ENCODE measurements at regions not wholly inside any gene's neighbourhood (a gene's known extent, or its start where the extent isn't known, plus 50 kb on each side); places are given as distances from the start of the nearest gene placed in this dataset.

DNA sequence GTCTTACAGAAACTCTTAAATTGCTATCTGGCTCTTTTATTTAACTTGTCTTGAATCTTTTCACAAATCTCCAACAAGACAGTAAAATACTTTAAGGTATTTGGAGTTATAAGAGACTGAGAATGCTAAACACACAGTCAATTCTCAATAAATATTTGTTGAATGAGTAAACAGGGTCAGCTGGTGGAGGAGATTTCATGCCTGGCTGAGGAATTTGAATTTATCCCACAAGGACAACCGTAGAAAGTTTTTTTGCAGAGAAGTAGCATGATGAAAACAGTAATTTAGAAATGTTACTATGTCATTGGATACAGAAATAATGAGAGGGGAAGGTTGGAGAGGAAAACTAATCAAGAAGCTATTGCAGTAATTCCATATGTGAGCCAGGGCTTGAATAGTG, 1223.7 kb downstream of the PCDH17 start:
- H3K4me3 ChIP-seq: no peak overlapping the region
- H3K36me3 ChIP-seq: no peaks in the 10 kb centered on the region
- no peak for ATAC-seq (ENCODE audit: low FRiP score in 2 of 2)
- no peaks in the 10 kb centered on the region for H3K4me1 ChIP-seq
- H3K27ac ChIP-seq: no peak overlapping the region
- TF ChIP-seq, protein P1, sequence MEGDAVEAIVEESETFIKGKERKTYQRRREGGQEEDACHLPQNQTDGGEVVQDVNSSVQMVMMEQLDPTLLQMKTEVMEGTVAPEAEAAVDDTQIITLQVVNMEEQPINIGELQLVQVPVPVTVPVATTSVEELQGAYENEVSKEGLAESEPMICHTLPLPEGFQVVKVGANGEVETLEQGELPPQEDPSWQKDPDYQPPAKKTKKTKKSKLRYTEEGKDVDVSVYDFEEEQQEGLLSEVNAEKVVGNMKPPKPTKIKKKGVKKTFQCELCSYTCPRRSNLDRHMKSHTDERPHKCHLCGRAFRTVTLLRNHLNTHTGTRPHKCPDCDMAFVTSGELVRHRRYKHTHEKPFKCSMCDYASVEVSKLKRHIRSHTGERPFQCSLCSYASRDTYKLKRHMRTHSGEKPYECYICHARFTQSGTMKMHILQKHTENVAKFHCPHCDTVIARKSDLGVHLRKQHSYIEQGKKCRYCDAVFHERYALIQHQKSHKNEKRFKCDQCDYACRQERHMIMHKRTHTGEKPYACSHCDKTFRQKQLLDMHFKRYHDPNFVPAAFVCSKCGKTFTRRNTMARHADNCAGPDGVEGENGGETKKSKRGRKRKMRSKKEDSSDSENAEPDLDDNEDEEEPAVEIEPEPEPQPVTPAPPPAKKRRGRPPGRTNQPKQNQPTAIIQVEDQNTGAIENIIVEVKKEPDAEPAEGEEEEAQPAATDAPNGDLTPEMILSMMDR (IDR thresholded peaks at IDR 0.05): no peak
- TF ChIP-seq POLR2A (IDR thresholded peaks at IDR 0.05) (no peak), EP300 (IDR thresholded peaks at IDR 0.05) (no peak), POLR2AphosphoS5 (IDR thresholded peaks at IDR 0.05) (no peak)
- no peak for DNase-seq
- H3K27me3 ChIP-seq: no peaks in the 10 kb centered on the region
- 37 to 51% methylated on average over 1 of the region's 1 CpG for WGBS, 2 donors
- peaks cover 0 to 8% (median 3%) of the 10 kb centered on the region in 4 donors for H3K9me3 ChIP-seq

DNA sequence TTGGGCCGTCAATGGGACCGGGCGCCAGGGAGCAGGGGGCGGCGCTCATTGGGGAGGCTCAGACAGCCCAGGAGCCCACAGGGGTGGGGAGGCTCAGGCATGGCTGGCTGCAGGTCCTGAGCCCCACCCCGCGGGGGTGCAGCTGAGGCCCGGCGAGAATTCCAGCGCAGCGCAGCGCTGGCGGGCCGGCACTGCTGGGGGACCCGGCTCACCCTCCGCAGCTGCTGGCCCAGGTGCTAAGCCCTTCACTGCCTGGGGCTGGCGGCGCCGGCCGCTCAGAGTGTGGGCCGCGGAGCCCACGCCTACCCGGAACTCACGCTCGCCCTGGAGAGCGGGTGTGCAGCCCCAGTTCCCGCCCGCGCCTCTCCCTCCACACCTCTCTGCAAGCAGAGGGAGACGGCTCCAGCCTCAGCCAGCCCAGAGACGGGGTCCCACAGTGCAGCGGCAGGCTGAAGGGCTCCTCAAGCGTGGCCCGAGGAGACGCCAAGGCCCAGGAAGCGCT, 1227.4 kb downstream of the PCDH17 start:
- Histone ChIP-seq H3K9me3 (peaks cover 0 to 8% (median 3%) of the 10 kb centered on the region in 4 donors), H3K36me3 (no peaks in the 10 kb centered on the region), H3K27me3 (no peaks in the 10 kb centered on the region), H3K4me1 (no peaks in the 10 kb centered on the region), H3K27ac (no peak overlapping the region), H3K4me3 (no peak overlapping the region)
- DNase-seq (peak in 1 of 2 donors; percentile 74), ATAC-seq (ENCODE audit: low FRiP score in 2 of 2) (no peak)
- no peak for TF ChIP-seq POLR2AphosphoS5 (IDR thresholded peaks at IDR 0.05)
- no peak for TF ChIP-seq POLR2A (IDR thresholded peaks at IDR 0.05)
- TF ChIP-seq, protein P1 (IDR thresholded peaks at IDR 0.05): no peak
- no peak for TF ChIP-seq EP300 (IDR thresholded peaks at IDR 0.05)
- WGBS, 2 donors: 97 to 100% methylated on average over 15 to 22 of the region's 37 CpGs

DNA sequence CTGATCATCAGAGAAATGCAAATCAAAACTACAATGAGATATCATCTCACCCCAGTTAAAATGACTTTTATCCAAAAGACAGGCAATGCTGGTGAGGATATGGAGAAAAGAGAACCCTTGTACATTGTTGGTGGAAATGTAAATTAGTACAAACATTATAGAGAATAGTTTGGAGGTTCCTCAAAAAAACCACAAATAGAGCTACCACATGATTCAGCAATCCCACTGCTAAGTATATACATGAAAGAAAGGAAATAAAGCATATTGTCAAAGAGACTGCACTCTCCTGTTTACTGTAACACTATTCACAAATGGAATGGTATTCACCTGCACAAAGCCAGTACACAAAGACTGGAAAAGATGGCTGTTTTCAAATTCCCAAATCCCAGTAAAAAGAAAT, 1233.7 kb downstream of the PCDH17 start:
- H3K4me1 ChIP-seq: no peaks in the 10 kb centered on the region
- DNase-seq (no peak), ATAC-seq (ENCODE audit: low FRiP score in 2 of 2) (no peak)
- H3K27ac ChIP-seq: no peak overlapping the region
- no peak for TF ChIP-seq POLR2AphosphoS5 (IDR thresholded peaks at IDR 0.05)
- no peak for TF ChIP-seq EP300 (IDR thresholded peaks at IDR 0.05)
- TF ChIP-seq POLR2A (IDR thresholded peaks at IDR 0.05): no peak
- TF ChIP-seq, protein P1 (IDR thresholded peaks at IDR 0.05): no peak
- no peaks in the 10 kb centered on the region for H3K27me3 ChIP-seq
- no peaks in the 10 kb centered on the region for H3K36me3 ChIP-seq
- no peak overlapping the region for H3K4me3 ChIP-seq
- no peaks in the 10 kb centered on the region for H3K9me3 ChIP-seq

DNA sequence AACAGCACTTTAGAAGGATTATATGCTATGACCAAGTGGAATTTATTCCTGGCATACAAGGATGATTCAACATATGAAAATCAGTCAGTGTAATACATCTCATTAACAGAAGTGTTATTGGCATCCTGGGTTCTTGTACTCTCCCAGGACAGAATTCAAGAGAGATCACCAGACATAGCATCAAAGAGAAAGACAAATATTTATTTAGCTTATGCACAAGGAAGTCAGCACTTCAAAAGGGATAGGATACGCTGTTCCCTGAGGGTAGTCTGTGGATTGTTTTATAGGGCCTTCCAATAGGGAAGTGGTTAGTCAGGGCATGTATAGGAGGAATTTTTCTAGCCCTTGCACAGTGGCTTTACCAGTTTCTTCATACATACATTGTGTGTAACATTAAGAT, 1238.0 kb downstream of the PCDH17 start:
- no peak overlapping the region for H3K4me3 ChIP-seq
- TF ChIP-seq, protein P1 (IDR thresholded peaks at IDR 0.05): no peak
- no peak for TF ChIP-seq EP300 (IDR thresholded peaks at IDR 0.05)
- TF ChIP-seq POLR2AphosphoS5 (IDR thresholded peaks at IDR 0.05): no peak
- TF ChIP-seq POLR2A (IDR thresholded peaks at IDR 0.05): no peak
- H3K27me3 ChIP-seq: no peaks in the 10 kb centered on the region
- no peaks in the 10 kb centered on the region for H3K36me3 ChIP-seq
- ATAC-seq (ENCODE audit: low FRiP score in 2 of 2): no peak
- no peak for DNase-seq
- H3K27ac ChIP-seq: no peak overlapping the region
- no peaks in the 10 kb centered on the region for H3K4me1 ChIP-seq
- H3K9me3 ChIP-seq: no peaks in the 10 kb centered on the region
- 52 to 54% methylated on average over 1 of the region's 1 CpG for WGBS, 2 donors

DNA sequence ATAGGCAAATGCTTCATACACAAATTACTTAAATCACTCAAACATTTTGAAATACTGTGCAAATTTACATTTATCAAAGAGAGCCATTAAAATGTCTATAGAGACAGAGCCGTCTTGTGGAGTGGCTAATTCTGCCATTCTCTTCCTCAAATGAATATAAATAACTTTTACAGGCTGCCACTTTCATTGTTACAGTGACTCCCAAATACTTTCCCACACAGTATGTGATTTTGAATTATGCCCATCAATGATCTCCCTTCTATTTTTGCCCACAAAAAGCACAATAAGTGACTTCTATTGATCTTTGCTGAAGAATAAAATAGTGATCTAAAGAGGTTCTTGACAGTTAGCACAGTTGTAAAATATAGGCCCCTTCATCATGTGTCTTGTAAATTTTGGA, 1244.9 kb downstream of the PCDH17 start:
- Histone ChIP-seq H3K9me3 (no peaks in the 10 kb centered on the region), H3K4me3 (no peak overlapping the region), H3K27ac (no peak overlapping the region), H3K27me3 (no peaks in the 10 kb centered on the region), H3K4me1 (no peaks in the 10 kb centered on the region), H3K36me3 (no peaks in the 10 kb centered on the region)
- TF ChIP-seq POLR2A (IDR thresholded peaks at IDR 0.05) (no peak), POLR2AphosphoS5 (IDR thresholded peaks at IDR 0.05) (no peak), EP300 (IDR thresholded peaks at IDR 0.05) (no peak)
- TF ChIP-seq, protein P1 (IDR thresholded peaks at IDR 0.05): no peak
- ATAC-seq (ENCODE audit: low FRiP score in 2 of 2): no peak
- WGBS, 2 donors: 43 to 73% methylated on average over 1 of the region's 1 CpG
- no peak for DNase-seq

Data from upper lobe of left lung (tissue), 6 donors.